NB4 (cell line): ENCODE measurements at regions not wholly inside any gene's neighbourhood (a gene's known extent, or its start where the extent isn't known, plus 50 kb on each side); places are given as distances from the start of the nearest gene placed in this dataset.

Experiments
- DNase-seq: peaks from one replicate; pipeline ENCODE4 v3.0.0; 2010; ENCODE audit warnings: low read depth
- H3K4me3 ChIP-seq: one replicate; pipeline ENCODE4 v1.5.1; 2011; ENCODE audit warnings: mild to moderate bottlenecking, low read depth, low read length, moderate library complexity
- MYC ChIP-seq: IDR thresholded peaks from 2 replicates; pipeline ENCODE4 v1.6.1; 2011; ENCODE audit warnings: low read depth, low read length
- POLR2A ChIP-seq: IDR thresholded peaks from 2 replicates; pipeline ENCODE4 v1.6.1; 2011; ENCODE audit warnings: mild to moderate bottlenecking; ENCODE audit not compliant: insufficient read length; ENCODE audit errors: extremely low read depth
- TF ChIP-seq, protein P1 (sequence below): IDR thresholded peaks from 2 replicates; pipeline ENCODE4 v1.6.1; 2011; ENCODE audit warnings: low read depth, low read length
- TF ChIP-seq, protein P2 (sequence below): IDR thresholded peaks from one replicate; pipeline ENCODE4 v1.5.1; 2012; ENCODE audit warnings: low read depth, low read length

- H3K4me3 ChIP-seq, result no peak overlapping the region
- DNase-seq, result no peak
- TF ChIP-seq, protein P1, sequence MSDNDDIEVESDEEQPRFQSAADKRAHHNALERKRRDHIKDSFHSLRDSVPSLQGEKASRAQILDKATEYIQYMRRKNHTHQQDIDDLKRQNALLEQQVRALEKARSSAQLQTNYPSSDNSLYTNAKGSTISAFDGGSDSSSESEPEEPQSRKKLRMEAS, result no peak
- TF ChIP-seq POLR2A (no peak), MYC (no peak)
- TF ChIP-seq, protein P2, sequence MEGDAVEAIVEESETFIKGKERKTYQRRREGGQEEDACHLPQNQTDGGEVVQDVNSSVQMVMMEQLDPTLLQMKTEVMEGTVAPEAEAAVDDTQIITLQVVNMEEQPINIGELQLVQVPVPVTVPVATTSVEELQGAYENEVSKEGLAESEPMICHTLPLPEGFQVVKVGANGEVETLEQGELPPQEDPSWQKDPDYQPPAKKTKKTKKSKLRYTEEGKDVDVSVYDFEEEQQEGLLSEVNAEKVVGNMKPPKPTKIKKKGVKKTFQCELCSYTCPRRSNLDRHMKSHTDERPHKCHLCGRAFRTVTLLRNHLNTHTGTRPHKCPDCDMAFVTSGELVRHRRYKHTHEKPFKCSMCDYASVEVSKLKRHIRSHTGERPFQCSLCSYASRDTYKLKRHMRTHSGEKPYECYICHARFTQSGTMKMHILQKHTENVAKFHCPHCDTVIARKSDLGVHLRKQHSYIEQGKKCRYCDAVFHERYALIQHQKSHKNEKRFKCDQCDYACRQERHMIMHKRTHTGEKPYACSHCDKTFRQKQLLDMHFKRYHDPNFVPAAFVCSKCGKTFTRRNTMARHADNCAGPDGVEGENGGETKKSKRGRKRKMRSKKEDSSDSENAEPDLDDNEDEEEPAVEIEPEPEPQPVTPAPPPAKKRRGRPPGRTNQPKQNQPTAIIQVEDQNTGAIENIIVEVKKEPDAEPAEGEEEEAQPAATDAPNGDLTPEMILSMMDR, result no peak
These were observed 368.6 kb downstream of the GRB14 start for GRCh38 chr2:164252568-164253287.

GRCh38 chr2:164243315-164243714 lies 378.0 kb downstream of the GRB14 start:
- no peak for TF ChIP-seq MYC
- TF ChIP-seq, protein P2, result no peak
- no peak for TF ChIP-seq POLR2A
- TF ChIP-seq, protein P1, result no peak
- no peak for DNase-seq

DNA sequence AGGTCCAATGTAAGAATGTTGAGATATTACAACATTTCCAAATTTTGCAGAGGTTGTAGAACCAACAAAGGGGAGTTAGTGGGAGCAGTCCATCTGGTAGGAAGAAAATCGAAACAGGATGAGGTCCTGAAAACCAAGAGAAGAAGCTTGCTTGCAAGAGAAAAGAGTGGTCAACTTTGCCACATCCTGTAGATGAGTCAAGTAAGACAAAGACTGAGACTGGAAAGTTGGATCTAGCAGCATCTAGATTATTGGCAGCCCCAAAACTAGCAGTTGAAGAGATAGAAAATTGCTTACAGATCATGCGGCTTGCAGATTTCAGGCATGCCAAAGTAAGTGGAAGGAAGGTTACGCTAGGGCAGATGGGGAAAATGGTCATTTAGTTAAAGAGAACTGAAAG lies 378.9 kb downstream of the GRB14 start:
- TF ChIP-seq, protein P2, result no peak
- TF ChIP-seq MYC (no peak), POLR2A (no peak)
- TF ChIP-seq, protein P1, result no peak
- DNase-seq, result no peak

More at GRCh38 chr2:164243315-164243714, 378.0 kb downstream of the GRB14 start:
- no peak overlapping the region for H3K4me3 ChIP-seq

GRCh38 chr2:164234074-164234473 lies 387.2 kb downstream of the GRB14 start:
- no peak for DNase-seq
- TF ChIP-seq, protein P1, result no peak
- TF ChIP-seq POLR2A (no peak), MYC (no peak)
- TF ChIP-seq, protein P2, result no peak
- no peak overlapping the region for H3K4me3 ChIP-seq

More for the DNA sequence above, 378.9 kb downstream of the GRB14 start:
- no peak overlapping the region for H3K4me3 ChIP-seq

- DNase-seq, result no peak
- no peak overlapping the region for H3K4me3 ChIP-seq
- TF ChIP-seq, protein P1, result no peak
- TF ChIP-seq, protein P2, result no peak
- no peak for TF ChIP-seq MYC
- TF ChIP-seq POLR2A, result no peak
These were observed 397.3 kb downstream of the GRB14 start for GRCh38 chr2:164224007-164224406.
